ENCODE measurements at regions not wholly inside any gene's neighbourhood (a gene's known extent, or its start where the extent isn't known, plus 50 kb on each side); places are given as distances from the start of the nearest gene placed in this dataset.

DNA sequence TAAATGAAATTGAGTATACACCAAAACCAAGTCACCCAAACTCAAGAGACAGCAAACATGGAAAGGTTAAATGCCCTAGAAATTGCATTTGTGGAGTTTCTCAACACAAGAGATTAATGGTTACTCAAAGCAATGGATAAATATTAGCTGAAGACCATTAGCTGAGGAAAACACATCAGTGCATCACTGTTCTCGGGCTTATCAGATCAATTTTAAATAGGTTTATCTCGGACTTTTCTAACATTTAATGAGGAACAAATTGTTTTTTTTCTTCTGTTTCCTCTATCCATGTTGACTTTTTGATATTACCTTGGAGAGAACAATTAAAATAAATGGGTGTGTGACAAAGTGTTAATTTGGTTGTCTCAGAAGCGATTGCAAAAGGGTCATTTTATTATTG is 105.4 kb upstream of the PIK3C3 start:
- Histone ChIP-seq H3K9me2 (replicated peaks; ENCODE audit: control insufficient read depth, low read length) (no peaks in the 10 kb centered on the region), H3K4me3 (ENCODE audit: low read length) (no peak overlapping the region), H3K79me2 (ENCODE audit: control insufficient read depth, low read length) (no peaks in the 10 kb centered on the region), H4K20me1 (ENCODE audit: control insufficient read depth, insufficient read depth, low read depth, low read length) (no peaks in the 10 kb centered on the region), H3F3A (ENCODE audit: control insufficient read depth, insufficient read depth) (no peaks in the 10 kb centered on the region), H3K9me3 (ENCODE audit: control insufficient read depth, insufficient read depth, low read length) (no peaks in the 10 kb centered on the region), H3K4me1 (ENCODE audit: control insufficient read depth, low read length) (no peaks in the 10 kb centered on the region), H3K27me3 (ENCODE audit: control insufficient read depth, low read length) (no peaks in the 10 kb centered on the region), H3K36me3 (ENCODE audit: control insufficient read depth, low read length) (no peaks in the 10 kb centered on the region), H3K27ac (ENCODE audit: low read depth, low read length) (no peak overlapping the region), H3K4me2 (ENCODE audit: low read length) (no peak overlapping the region)
- no peak for TF ChIP-seq EZH2phosphoT487 (IDR thresholded peaks at IDR 0.05; ENCODE audit: borderline replicate concordance, low read length)
- TF ChIP-seq, protein P1, sequence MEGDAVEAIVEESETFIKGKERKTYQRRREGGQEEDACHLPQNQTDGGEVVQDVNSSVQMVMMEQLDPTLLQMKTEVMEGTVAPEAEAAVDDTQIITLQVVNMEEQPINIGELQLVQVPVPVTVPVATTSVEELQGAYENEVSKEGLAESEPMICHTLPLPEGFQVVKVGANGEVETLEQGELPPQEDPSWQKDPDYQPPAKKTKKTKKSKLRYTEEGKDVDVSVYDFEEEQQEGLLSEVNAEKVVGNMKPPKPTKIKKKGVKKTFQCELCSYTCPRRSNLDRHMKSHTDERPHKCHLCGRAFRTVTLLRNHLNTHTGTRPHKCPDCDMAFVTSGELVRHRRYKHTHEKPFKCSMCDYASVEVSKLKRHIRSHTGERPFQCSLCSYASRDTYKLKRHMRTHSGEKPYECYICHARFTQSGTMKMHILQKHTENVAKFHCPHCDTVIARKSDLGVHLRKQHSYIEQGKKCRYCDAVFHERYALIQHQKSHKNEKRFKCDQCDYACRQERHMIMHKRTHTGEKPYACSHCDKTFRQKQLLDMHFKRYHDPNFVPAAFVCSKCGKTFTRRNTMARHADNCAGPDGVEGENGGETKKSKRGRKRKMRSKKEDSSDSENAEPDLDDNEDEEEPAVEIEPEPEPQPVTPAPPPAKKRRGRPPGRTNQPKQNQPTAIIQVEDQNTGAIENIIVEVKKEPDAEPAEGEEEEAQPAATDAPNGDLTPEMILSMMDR (IDR thresholded peaks at IDR 0.05; ENCODE audit: low read depth, low read length, poor library complexity, severe bottlenecking): no peak

DNA sequence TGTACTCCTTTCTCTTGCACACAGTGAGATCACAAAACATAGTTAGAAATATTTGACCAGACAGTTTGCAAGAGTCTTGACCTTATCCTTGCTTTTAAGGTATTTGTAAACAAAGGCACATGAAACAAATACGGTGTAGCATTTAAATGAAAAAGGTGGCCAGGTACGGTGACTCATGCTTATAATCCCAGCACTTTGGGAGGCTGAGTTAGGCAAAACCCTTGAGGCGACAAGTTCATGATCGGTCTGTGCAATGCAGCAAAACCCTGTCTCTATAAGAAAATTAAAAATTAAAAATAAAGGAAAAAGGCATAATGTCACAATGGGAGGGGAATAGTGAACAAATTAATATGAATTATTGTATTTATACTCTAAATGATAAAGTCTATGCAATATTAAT is 109.5 kb upstream of the PIK3C3 start:
- Histone ChIP-seq H3K9me2 (replicated peaks; ENCODE audit: control insufficient read depth, low read length) (no peaks in the 10 kb centered on the region), H4K20me1 (ENCODE audit: control insufficient read depth, insufficient read depth, low read depth, low read length) (no peaks in the 10 kb centered on the region), H3K27ac (ENCODE audit: low read depth, low read length) (no peak overlapping the region), H3K79me2 (ENCODE audit: control insufficient read depth, low read length) (no peaks in the 10 kb centered on the region), H3K4me1 (ENCODE audit: control insufficient read depth, low read length) (no peaks in the 10 kb centered on the region), H3K4me2 (ENCODE audit: low read length) (no peak overlapping the region), H3K36me3 (ENCODE audit: control insufficient read depth, low read length) (no peaks in the 10 kb centered on the region), H3K4me3 (ENCODE audit: low read length) (no peak overlapping the region), H3K27me3 (ENCODE audit: control insufficient read depth, low read length) (no peaks in the 10 kb centered on the region), H3K9me3 (ENCODE audit: control insufficient read depth, insufficient read depth, low read length) (no peaks in the 10 kb centered on the region), H3F3A (ENCODE audit: control insufficient read depth, insufficient read depth) (no peaks in the 10 kb centered on the region)
- TF ChIP-seq, protein P1 (IDR thresholded peaks at IDR 0.05; ENCODE audit: low read depth, low read length, poor library complexity, severe bottlenecking): no peak
- no peak for TF ChIP-seq EZH2phosphoT487 (IDR thresholded peaks at IDR 0.05; ENCODE audit: borderline replicate concordance, low read length)

DNA sequence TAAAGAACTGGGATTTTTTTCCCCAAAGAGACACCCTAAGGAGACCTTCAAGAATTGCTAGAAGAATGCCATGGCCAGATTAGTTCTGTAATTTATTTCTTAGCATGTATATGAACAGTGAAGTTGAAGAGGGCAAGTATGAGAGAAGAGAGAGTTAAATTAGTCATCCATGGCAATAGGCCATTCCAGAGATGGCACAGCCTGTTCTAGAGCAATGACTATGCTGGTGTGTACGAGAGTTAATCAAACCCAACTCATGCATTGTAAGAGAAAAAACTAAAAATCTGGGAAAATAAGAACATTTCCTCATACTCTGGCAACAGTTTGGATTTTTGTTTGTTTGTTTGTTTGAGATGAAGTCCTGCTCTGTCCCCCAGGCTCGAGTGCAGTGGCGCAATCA is 112.1 kb upstream of the PIK3C3 start:
- Histone ChIP-seq H3K9me2 (replicated peaks; ENCODE audit: control insufficient read depth, low read length) (no peaks in the 10 kb centered on the region), H3K27me3 (ENCODE audit: control insufficient read depth, low read length) (no peaks in the 10 kb centered on the region), H3K4me2 (ENCODE audit: low read length) (no peak overlapping the region), H3K79me2 (ENCODE audit: control insufficient read depth, low read length) (no peaks in the 10 kb centered on the region), H3K27ac (ENCODE audit: low read depth, low read length) (no peak overlapping the region), H4K20me1 (ENCODE audit: control insufficient read depth, insufficient read depth, low read depth, low read length) (no peaks in the 10 kb centered on the region), H3F3A (ENCODE audit: control insufficient read depth, insufficient read depth) (no peaks in the 10 kb centered on the region), H3K36me3 (ENCODE audit: control insufficient read depth, low read length) (no peaks in the 10 kb centered on the region), H3K9me3 (ENCODE audit: control insufficient read depth, insufficient read depth, low read length) (no peaks in the 10 kb centered on the region), H3K4me1 (ENCODE audit: control insufficient read depth, low read length) (no peaks in the 10 kb centered on the region), H3K4me3 (ENCODE audit: low read length) (no peak overlapping the region)
- TF ChIP-seq EZH2phosphoT487 (IDR thresholded peaks at IDR 0.05; ENCODE audit: borderline replicate concordance, low read length): no peak
- TF ChIP-seq, protein P1 (IDR thresholded peaks at IDR 0.05; ENCODE audit: low read depth, low read length, poor library complexity, severe bottlenecking): no peak

Data from DOHH2 (cell line).